T1000 (cell line): ENCODE measurements at regions not wholly inside any gene's neighbourhood (a gene's known extent, or its start where the extent isn't known, plus 50 kb on each side); places are given as distances from the start of the nearest gene placed in this dataset.
A peak's percentile ranks its signal among the peaks of the same experiment; 100 is the strongest.

Source experiments
- DNase-seq: peaks from one replicate; lab custom pipeline; 2025; ENCODE audit warnings: mixed read lengths; lab: John Stamatoyannopoulos, UW

DNA sequence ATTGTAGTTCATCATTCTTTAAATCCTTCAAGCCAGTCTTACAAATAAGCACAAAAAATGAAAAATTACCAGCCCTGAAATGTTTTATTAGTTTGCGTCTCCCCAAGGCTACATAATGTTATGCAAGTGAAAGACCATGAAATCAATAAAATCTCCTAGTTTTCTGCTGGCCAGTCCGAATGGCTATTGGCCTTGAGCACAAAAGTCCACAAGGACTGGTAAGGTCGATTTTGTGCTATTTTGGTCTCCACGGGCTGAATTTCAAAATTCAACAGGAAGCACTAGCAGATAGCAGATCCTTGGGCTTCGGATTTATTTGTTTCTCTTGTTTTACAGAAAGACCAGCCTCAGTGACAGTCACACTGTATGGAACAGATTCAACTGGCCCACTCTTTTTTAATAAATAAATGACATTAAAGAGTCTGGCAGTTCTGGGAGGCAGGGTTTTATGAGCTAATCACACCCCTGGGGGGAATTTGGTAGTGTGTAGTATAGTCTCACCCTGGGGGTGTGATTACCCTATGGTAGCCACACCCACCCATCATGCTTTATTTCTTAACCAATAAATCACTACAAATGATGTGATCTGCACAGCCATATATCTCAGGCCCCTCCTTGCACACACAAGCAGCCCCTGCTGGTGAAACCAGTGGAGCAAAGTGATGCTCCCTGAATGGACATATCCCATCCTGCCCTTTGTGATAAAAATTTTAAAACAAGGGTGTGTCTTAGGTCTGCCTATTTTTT is 51.1 kb upstream of the TMEM33 start:
- no peak for DNase-seq

DNA sequence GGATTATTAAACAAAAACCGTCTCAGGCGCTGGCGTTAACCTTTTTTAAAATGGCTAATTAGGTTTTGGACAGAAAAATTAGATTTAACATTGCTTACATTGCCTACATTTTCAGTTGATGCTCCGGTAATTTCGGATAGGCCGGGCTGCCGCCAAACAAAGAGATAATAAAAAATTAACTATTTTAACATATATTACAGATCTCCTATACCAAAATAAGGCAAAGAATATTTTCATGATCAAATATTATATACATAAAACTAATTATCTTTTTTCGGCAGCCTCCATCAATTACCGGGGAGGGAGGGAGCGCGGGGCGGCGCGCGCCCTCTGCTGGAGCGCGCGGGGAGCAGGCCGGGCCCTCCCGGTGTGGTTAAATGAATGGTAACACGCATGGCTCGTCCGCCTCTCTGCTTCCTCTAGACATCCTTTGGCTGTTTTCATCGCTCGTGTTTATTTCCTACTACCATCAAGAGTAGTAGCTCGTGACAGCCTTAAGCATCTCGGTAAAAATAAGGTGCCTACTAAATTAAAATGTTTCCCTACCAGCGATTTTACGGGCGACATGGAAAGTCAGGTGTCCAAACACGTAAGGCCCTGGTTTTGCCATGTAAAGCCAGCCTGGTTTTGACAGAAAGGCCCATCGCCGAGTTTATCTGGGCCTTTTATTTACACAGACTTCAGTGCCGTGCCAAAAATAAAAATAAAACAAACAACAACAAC is 52.4 kb upstream of the TMEM33 start:
- peak; percentile 46 for DNase-seq

- DNase-seq: no peak
Observed at GRCh38 chr4:41881981-41882624, 53.1 kb upstream of the TMEM33 start.

- no peak for DNase-seq
Observed at GRCh38 chr4:41880840-41881831, 54.1 kb upstream of the TMEM33 start.

DNA sequence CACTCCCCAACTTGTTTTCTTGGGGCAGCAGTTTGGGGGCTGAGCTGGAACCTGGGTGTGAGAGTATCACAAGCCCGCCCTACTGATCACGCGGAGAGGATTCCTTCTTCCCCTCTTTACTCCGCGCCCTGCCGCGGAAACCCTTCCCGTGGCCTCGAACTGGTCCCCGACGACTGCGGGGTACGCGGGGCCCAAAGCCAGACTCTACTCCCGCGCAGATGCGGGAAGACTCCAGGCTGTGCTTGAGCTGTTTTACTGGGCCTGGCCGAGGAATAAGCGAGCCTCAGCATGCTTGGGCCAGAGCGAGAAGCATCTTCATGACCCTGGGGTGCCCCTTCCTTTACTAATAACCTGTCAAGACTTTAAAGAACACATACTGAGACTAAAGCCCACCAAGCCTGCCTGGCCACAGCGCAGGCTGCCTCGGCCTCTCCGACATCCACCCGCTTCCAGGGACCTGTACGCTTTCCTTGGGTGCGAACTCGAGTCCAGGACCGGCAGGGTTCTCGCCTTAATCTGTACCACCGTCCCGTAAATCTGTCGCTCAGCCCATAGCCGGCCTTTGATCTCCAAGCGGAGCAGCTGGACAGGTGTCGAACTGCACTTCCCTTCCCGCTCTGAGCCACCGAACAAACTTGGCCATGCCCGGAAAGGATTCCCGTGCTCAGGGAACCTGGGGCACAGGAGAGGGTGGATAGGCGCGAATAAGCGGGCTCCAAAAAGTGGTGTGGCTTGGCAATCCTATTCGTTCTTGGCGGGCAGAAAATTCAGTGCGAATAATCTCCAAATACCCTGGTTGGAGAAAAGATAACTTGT is 55.0 kb upstream of the TMEM33 start:
- no peak for DNase-seq

- DNase-seq: no peak
Observed at GRCh38 chr4:41879552-41879951, 55.7 kb upstream of the TMEM33 start.

DNA sequence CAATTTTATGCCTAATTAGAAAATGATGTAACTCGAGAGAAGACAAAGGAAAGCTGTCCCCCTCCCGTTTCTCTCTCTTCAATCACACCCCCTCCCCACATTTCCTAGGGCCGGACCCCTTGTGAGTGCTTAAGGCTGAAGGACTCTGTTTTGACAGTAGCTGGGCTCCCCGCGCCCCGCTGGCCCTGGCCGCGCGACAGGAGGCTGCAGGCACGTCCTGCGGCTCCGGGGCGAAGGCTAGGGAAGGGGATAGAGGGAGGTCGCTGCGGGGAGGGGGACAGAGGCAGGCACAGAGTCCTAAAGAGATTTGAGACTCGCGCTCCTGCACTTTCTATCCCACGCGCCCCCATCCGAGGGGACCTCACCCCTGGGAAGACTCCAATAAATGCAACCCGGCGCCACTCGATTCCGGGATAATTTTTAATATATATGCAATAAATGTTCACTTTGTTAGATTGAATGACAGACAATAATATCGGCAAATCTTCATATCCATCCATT is 56.2 kb upstream of the TMEM33 start:
- DNase-seq: no peak

DNA sequence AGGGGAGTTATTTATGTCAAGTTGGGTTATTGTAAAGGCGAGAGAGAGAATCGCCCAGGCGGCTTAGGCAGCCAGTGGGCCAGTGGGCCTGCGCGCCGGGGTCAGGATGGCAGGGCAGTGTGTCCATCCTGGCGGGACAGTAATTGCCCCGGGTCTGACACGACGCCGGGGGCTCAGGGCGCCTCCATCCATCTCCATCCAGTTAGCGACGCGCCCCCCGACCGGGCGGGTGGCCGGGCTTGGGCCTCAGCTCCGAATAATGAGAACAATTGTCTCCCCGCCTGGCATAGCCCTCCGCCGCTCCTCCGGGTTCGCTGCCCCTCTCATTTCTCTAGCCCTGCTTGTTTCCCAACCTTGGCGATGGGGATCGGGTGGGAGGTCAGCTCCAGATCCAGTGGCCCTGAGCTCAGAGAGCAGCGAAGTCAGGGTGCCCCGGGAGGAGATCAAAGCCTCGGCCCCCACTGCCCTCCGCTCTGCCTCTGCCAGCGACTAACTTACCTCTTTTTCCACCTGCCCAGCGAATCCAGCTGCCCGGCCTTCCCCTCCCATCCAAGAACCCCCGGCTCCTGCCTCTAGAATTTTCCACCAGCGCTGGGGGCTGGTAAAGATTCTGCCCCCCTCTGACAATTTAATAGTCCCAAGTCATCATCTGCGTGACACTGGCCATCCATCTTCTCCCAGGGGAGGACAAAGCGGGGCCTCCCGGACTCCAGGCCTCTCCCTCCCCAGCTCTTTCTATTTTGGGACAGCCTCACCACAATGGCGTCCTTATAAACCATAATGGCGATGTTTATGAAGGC is 56.9 kb upstream of the TMEM33 start:
- DNase-seq: no peak

- DNase-seq: no peak
Observed at GRCh38 chr4:41877020-41877796, 58.0 kb upstream of the TMEM33 start.

DNA sequence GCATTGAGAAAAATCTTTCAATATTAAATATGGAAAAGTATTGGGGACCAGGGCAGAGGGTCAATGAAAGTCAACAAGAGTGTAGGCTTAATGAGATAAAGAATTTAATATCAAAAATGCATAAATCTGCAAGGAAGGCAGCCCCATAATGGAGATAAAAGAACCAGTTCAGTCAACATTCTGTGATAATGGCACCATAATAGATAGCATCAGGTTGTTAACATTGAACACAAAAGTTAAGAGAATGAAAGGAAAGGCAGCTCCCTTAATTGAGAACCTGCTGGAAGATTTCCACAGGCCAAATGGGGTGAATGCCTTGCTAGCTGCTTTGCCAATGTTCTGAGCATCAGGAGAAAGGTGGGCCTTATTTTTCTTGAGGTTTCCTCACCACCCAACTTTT is 60.4 kb upstream of the TMEM33 start:
- DNase-seq: no peak

- DNase-seq: no peak
Observed at GRCh38 chr4:41874398-41874797, 60.8 kb upstream of the TMEM33 start.

DNA sequence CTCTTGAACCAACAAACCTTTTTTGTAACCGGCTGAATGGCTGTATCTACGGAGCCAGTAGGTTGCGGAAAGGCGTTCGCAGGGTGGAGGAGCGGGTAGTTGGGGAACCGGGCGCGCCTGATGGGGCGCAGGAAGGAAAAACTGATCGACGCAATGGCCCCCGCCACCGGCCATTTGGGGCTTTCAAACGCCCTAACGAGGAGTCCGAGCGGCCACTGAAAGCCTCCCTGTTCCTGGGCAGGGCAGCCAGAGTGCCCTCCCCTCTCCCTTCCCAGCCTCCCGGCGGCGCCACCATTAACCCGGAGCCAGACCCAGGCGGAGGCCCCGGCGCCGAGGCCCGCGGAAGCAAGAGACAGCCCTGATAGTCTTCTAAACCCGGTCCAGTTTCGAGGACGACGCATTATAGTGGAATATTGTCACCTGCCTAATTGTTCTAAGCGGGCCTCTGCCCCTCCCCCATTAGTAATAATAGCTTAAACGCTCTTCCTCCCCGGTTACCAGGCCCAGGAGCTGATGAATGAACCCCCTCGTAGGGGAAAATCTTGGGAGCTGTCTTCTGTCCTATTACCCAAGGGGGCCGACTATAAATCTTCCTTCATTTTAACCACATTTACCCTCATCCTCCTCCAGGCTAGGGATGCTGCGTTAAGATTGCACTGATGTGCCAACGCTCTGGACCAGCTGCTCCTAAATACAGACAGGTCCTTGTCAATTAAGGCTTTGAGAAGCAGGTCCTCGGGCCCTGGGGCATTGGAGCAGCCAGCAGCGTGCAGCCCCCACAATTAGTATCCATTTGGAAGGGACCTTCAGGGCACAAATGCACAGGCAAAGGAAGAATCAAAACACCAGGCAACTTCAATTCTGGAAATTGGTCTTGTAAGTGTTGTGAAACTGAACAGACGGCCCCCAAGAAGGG is 61.6 kb upstream of the TMEM33 start:
- DNase-seq: no peak

GRCh38 chr4:41870035-41870434 is 65.2 kb upstream of the TMEM33 start:
- no peak for DNase-seq

GRCh38 chr4:41866799-41867677 is 68.2 kb upstream of the TMEM33 start:
- no peak for DNase-seq

DNA sequence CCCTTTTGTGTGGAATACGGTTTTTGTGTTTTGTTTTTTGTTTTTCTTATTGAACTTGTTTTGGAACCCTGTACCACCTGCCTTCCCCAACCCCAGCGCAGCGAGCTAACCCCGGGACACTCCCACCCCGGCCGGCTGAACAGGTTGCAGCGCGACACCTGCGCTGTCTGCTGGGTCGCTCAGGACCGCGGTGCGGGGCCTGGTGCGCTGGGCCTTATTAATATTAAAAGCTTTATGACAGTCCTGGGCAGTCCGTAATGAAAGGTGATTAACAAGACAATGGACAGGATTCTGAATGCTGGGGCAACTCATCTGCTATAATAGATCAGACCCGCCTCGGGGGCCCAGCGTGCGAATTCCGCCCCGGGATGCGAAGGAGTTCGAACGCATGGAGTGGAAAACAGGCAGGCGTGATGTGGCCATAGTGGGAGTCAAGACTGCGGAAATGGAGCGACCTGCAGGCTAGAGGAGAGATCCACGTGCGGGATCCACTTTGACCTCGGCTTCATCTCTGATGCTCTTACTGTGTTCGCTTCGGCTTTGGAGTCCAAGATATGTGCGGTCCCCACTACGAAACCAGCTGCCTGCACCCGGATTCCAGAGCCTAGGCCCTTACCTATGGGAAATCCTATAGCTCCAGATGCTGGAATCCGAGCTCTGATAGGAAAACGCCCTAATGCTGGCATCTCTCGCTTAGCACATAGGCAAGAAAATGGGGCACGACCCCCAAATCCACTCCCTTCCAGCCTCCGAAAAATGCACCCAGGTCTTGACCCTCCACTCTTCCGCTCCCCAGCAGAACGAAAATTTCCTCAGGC is 69.0 kb upstream of the TMEM33 start:
- DNase-seq: no peak

DNA sequence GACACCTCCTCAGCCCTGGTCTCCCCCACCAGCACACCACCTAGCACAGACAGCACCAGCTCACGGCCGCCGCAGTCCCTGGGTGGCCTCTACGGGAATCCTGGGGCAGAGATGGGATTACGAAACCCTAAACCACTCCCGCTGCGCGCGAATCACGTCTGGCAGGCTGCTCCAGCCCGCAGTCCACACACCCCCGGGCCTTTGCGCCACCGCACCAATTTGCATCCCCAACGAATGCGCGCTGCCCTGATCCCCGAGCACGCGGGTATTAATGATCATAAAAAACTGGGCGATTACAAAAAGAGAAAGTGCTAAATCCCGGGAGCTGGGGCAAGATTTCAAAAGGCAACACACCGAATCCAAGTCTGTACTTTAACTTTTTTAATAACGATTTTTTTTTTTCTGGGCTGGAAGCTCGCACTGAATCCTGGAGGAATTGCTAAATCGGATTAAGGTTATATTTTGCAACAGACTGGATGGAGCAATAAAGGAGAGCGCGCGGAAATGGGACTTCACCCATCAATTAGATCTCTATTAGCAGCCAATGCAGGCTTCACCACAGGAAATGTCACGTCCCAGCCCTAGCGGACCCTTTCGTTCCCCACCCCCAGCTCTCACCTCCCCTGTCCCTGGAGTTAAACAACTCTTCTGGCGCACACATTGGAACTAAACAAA is 69.8 kb upstream of the TMEM33 start:
- DNase-seq: no peak
